BJ (cell line): ENCODE measurements at regions not wholly inside any gene's neighbourhood (a gene's known extent, or its start where the extent isn't known, plus 50 kb on each side); places are given as distances from the start of the nearest gene placed in this dataset.

Source experiments
- CTCF ChIA-PET: fragments of 350-600 bp; formaldehyde crosslinking; extraction: SDS; loops from one replicate; lab custom pipeline; 2021; ENCODE audit warnings: antibody characterized with exemption, inconsistent platforms; lab: Yijun Ruan, JAX
- POLR2A ChIA-PET: fragments of 300-600 bp; sonication (Branson Sonifier 250); formaldehyde crosslinking; extraction: SDS; loops from one replicate; lab custom pipeline; 2021; ENCODE audit warnings: antibody characterized with exemption; lab: Charles Lee
- DNase-seq: peaks from one replicate; pipeline ENCODE4 v3.0.0-alpha.2; 2011; ENCODE audit warnings: low read depth
- H3K27me3 ChIP-seq: 2 replicates; pipeline ENCODE4 v1.6.0; 2011; ENCODE audit warnings: low read length; ENCODE audit not compliant: control insufficient read depth, insufficient read depth
- H3K36me3 ChIP-seq: 2 replicates; pipeline ENCODE4 v1.5.1; 2011; ENCODE audit warnings: low read length; ENCODE audit not compliant: control insufficient read depth, insufficient read depth
- H3K4me3 ChIP-seq: 2 replicates; pipeline ENCODE4 v1.5.1; 2011; ENCODE audit warnings: low read depth, mild to moderate bottlenecking, control low read depth, low read length
- CTCF ChIP-seq: IDR thresholded peaks from 2 replicates; pipeline ENCODE4 v1.5.1; 2011; ENCODE audit warnings: low read depth, mild to moderate bottlenecking, control low read depth, inconsistent platforms, low read length, moderate library complexity; ENCODE audit not compliant: insufficient read depth

GRCh38 chr10:28243923-28244322 is 58.9 kb downstream of the MPP7 start:
- no peaks in the 10 kb centered on the region; the same call in 1 of the 2 replicates for H3K27me3 ChIP-seq
- CTCF ChIA-PET = interaction anchor here (0.9 kb wide), 1 partner anchor 137 kb away, joined by 3 read pairs; no protein-coding TSS in a partner anchor
- no peaks in the 10 kb centered on the region for H3K36me3 ChIP-seq
- no peak for DNase-seq
- POLR2A ChIA-PET = interaction anchor here (0.7 kb wide), 1 partner anchor 872 kb away, joined by 4 read pairs; no protein-coding TSS in a partner anchor
- no peak overlapping the region for H3K4me3 ChIP-seq
- no peak for TF ChIP-seq CTCF

GRCh38 chr10:28242555-28243204 is 60.2 kb downstream of the MPP7 start:
- no peaks in the 10 kb centered on the region for H3K36me3 ChIP-seq
- TF ChIP-seq CTCF = no peak
- CTCF ChIA-PET = interaction anchor here (0.6 to 2.4 kb wide), 13 partner anchors 9 to 689 kb away, joined by 3 to 8 read pairs (median 4); no protein-coding TSS in a partner anchor
- H3K4me3 ChIP-seq = no peak overlapping the region
- no peak for DNase-seq
- H3K27me3 ChIP-seq = no peaks in the 10 kb centered on the region; the same call in 1 of the 2 replicates
- POLR2A ChIA-PET = interaction anchor here (0.6 to 0.7 kb wide), 2 partner anchors 61 to 147 kb away, joined by 3 to 11 read pairs; no protein-coding TSS in a partner anchor

GRCh38 chr10:28241741-28242399 is 61.0 kb downstream of the MPP7 start:
- POLR2A ChIA-PET = interaction anchor here (0.7 kb wide), 1 partner anchor 61 kb away, joined by 3 read pairs; no protein-coding TSS in a partner anchor
- CTCF ChIA-PET = interaction anchor here (0.5 to 2.4 kb wide), 25 partner anchors 9 to 796 kb away, joined by 3 to 8 read pairs (median 4); no protein-coding TSS in a partner anchor

GRCh38 chr10:28240400-28240799 is 62.5 kb downstream of the MPP7 start:
- DNase-seq = no peak
- TF ChIP-seq CTCF = no peak
- H3K27me3 ChIP-seq = no peaks in the 10 kb centered on the region; the same call in 1 of the 2 replicates
- POLR2A ChIA-PET = no interaction called here
- CTCF ChIA-PET = interaction anchor here (0.6 to 2.4 kb wide), 5 partner anchors 62 to 793 kb away, joined by 3 to 8 read pairs (median 7); no protein-coding TSS in a partner anchor
- no peak overlapping the region for H3K4me3 ChIP-seq
- H3K36me3 ChIP-seq = no peaks in the 10 kb centered on the region

More at GRCh38 chr10:28241741-28242399, 61.0 kb downstream of the MPP7 start:
- TF ChIP-seq CTCF = peak; percentile 89
- no peaks in the 10 kb centered on the region; the same call in 1 of the 2 replicates for H3K27me3 ChIP-seq
- no peak overlapping the region for H3K4me3 ChIP-seq
- DNase-seq = no peak
- no peaks in the 10 kb centered on the region for H3K36me3 ChIP-seq

GRCh38 chr10:28236591-28236990 is 66.3 kb downstream of the MPP7 start:
- ChIA-PET CTCF (interaction anchor here (0.6 to 1.0 kb wide), 2 partner anchors 157 to 791 kb away, joined by 3 read pairs; no protein-coding TSS in a partner anchor), POLR2A (no interaction called here)
- DNase-seq = no peak
- Histone ChIP-seq H3K4me3 (no peak overlapping the region), H3K36me3 (no peaks in the 10 kb centered on the region), H3K27me3 (no peaks in the 10 kb centered on the region)
- no peak for TF ChIP-seq CTCF
